ENCODE measurements at regions not wholly inside any gene's neighbourhood (a gene's known extent, or its start where the extent isn't known, plus 50 kb on each side); places are given as distances from the start of the nearest gene placed in this dataset.

GRCh38 chr9:79129865-79130480 lies 441.8 kb upstream of the TLE4 start:
- TF ChIP-seq EZH2phosphoT487 (IDR thresholded peaks at IDR 0.05; ENCODE audit: insufficient read depth, low read depth) (no peak), EZH2 (IDR thresholded peaks at IDR 0.05; ENCODE audit: insufficient read depth, poor library complexity, severe bottlenecking) (no peak)

Measured in GM23248 (cell line).